NCI-H748 treated with DMSO at 0.1 percent for 48 hours (cell line): ENCODE measurements at regions not wholly inside any gene's neighbourhood (a gene's known extent, or its start where the extent isn't known, plus 50 kb on each side); places are given as distances from the start of the nearest gene placed in this dataset.

Experiments
- DNase-seq: peaks from one replicate; lab custom pipeline; 2025; lab: John Stamatoyannopoulos, UW

DNA sequence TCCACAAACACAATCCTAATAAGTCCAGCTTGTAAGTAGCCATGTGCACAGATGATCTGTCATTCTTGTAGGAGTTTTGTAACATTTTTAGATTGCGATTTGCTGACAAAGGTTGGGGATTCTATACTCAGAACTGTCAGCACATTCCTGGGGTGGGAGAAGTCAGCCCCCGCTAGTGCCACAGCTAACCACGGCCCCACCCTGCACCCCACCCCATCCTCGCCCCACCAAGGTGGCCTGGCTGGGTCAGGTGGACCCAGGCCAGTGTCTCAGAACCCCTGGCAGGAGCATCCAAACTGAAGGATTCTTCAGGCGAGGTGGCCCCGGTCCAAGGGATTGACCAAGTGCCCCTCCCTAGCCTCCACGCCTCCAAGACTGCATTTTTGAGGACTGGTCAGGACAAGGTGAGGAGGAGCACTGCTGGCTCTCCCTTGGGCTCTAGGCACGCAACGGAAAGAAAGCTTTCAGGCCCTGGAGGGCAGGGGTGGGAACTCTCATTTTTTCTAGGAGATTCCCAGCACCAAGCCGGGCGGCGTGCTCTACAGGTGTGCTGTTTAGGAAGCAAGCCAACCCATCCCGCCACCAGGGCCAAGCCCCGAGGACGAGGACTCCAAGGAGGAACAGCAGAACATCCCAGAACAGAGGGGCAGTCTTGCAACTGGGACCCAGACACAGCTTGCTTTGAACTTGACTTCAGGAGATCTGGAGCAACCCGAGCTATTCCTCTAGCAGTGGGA, 172.8 kb downstream of the BCL11B start:
- DNase-seq, result no peak

DNA sequence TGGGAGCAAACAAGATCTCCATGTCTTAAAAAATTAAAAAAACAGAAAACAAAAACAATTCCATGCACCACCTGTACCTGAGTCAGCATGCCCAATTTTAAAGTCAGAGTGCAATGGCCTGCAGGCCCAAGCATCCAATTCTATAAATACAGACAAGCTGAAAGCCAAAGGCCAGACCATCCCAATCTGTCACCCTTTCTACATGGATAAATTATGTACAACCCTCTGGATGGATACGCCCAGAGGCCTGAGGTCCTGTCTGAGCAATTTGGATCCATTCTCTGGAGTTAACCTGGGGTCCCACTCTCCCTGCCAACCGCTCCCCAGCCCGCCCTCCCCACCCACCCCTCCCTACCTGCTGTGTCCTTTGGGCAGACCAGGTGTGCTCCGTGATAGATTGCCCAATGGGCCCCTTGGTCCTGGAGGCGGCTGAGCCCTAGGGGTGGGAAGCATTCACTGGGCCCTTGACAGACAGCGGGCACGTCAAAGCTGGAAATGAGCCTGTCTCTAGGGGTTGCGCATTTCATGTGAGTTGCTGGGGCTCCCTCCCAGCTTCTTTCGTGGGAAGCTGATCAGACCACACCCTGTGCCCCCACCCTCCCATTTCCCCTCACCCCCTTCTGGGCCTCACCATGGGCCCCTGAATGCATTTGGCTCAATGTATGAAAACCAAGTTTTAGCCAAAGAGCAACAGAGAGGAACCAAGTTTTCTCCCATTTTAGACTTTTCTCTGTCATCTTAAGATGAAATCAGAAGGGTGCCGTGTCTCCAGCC, 171.3 kb downstream of the BCL11B start:
- DNase-seq, result no peak

DNA sequence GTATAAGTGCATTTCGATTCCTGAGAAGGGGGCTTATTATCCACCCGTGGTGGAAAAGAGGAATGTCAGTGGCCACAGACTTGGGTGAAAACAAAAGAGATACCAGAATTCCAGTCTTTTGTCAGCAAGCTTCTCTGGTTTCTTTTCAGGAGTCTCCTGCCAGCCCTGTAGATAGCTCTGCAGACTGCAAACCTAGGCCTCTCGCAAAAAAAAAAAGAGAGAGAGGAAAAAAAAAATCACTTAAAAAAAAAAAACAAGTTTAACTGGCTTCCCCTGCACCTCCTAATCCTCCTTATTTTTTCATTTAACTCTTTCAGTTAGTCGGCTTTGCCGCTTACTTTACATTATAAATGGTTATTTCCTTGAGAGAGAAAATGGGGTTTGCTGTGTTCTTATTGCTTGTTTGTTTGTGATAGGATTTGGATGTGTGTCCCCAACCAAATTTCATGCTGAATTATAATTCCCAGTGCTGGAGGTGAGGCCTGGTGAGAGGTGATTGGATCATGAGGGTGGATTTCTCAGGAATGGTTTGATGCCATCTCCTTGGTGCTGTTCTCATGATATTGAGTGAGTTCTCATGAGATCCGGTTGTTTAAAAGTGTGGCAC, 170.0 kb downstream of the BCL11B start:
- no peak for DNase-seq

DNA sequence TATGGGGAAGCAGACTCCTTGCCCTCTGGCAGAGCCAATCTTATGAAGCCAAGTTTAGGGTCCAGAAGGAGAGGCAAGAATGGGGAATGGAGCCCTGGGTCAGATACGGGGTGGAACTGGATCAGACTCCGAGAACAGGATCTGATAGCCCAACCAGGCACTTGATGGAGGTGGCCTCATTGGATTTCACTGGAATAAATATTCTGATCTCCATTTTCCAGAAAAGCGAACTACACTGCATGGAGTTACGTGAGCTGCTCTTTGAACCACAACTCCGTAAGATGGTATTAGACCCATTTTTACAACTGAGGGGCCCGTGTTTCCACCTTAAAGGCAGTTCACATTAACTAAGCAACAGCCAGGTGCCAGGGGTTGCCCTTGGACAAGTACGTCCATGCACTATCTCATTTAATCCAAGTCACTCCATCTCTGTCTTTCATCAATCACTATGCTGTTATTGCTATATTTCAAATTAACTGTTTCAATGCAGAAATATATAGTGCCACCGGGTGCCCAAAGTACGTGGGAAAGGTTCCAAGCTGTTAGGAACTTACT, 155.2 kb downstream of the BCL11B start:
- DNase-seq, result no peak

DNA sequence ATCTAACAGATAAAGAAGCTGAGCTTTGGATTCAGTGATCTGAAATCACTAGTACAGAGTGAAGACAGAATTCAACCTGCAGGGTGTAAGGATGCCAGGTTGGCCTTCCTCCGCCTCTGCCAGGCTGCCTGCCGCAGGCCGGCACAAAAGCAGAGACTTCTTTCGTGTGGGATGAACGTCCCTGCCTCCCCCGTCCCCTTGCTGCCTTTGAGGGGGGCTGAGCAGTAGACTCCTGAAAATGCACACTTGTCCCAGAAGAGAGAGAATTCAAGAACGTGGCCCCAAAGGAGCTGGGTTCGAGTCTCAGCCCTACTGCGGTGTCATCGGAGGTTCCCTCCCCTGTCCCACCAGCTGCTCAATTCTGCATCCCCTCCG, 154.3 kb downstream of the BCL11B start:
- DNase-seq, result no peak

DNA sequence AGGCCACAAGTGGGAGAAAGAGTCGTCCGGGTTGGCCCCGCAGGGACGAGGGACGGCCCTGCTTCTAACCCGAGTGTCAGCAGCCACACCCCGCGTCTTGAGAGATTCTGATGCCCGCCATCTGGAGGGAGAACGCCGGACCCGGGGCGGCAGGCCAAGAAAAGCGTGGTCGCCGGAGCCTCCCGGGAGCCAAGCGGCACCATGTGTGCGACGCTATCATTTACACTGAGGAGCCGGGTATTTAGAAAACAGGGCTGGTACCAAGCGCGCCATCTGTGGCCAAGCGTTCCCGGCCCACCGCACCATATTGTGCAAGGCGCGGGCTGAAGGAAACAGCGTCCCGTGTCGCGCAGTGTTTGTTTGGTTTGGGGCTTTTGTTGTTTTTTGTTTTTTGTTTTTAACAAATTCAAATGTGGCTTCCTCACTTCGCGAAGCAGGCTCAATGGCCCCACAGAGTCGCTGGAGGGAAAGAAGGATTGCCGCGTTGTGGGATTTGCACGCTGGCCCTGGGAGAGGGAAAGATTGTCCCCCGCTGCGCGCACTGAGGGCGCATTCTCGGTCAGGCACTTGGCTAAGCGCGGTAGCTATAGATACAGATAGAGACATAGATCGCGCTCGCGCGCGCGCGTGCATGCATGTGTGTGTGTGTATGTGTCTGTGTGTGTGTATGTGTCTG, 153.8 kb downstream of the BCL11B start:
- DNase-seq, result no peak

DNA sequence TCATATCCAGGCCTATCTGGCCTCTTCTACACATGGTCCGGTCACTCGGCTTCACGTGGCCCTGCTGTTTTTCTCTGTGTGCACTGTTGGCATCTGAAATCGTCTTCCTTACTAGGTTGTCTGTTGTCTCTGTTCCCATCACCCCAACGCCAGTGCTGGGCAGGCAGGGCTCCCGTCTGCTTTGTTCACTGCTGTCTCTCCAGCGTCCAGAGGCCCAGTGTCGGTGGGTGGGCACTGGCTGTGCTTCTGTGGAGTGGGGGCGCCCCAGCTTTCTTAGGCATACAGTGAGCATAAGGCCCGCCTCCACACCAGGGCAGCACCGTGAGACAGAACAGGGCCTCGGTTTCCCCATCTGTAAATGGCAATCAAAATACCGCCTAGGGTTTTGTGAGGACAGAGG, 153.1 kb downstream of the BCL11B start:
- no peak for DNase-seq
